ENCODE measurements at regions not wholly inside any gene's neighbourhood (a gene's known extent, or its start where the extent isn't known, plus 50 kb on each side); places are given as distances from the start of the nearest gene placed in this dataset.

- Histone ChIP-seq H3K4me3 (no peak overlapping the region), H3K9me3 (replicated peaks in 1 of 3) (no peaks in the 10 kb centered on the region), H3K4me1 (replicated peaks in 1 of 2) (no peaks in the 10 kb centered on the region), H3K27ac (no peak overlapping the region), H3K27me3 (no peaks in the 10 kb centered on the region), H3K36me3 (replicated peaks in 1 of 2) (no peaks in the 10 kb centered on the region)
- intact Hi-C loops (cut with DNase I): no loop called here
- no peak for TF ChIP-seq POLR2A (IDR thresholded peaks at IDR 0.05)
- no peak for TF ChIP-seq CTCF (IDR thresholded peaks at IDR 0.05)
- no peak for DNase-seq
Observed at GRCh38 chr11:19661827-19662226, 50.8 kb upstream of the NAV2 start.

- H3K27ac ChIP-seq: no peak overlapping the region
- WGBS, 4 donors: 33 to 63% (median 49%) methylated on average over 3 to 5 of the region's 5 CpGs
Observed at GRCh38 chr11:19660076-19660475, 52.6 kb upstream of the NAV2 start.

GRCh38 chr11:19659529-19659928 is 53.1 kb upstream of the NAV2 start:
- DNase-seq: no peak
- Histone ChIP-seq H3K4me3 (no peak overlapping the region), H3K27ac (no peak overlapping the region), H3K27me3 (no peaks in the 10 kb centered on the region), H3K36me3 (replicated peaks in 1 of 2) (no peaks in the 10 kb centered on the region), H3K9me3 (replicated peaks in 1 of 3) (no peaks in the 10 kb centered on the region), H3K4me1 (replicated peaks in 1 of 2) (no peaks in the 10 kb centered on the region)
- intact Hi-C loops (cut with DNase I): no loop called here
- TF ChIP-seq CTCF (IDR thresholded peaks at IDR 0.05): no peak
- no peak for TF ChIP-seq POLR2A (IDR thresholded peaks at IDR 0.05)

More at GRCh38 chr11:19660076-19660475, 52.6 kb upstream of the NAV2 start:
- peak in 1 of 7 donors; percentile 10 for DNase-seq
- Histone ChIP-seq H3K4me1 (replicated peaks in 1 of 2) (no peaks in the 10 kb centered on the region), H3K4me3 (no peak overlapping the region), H3K36me3 (replicated peaks in 1 of 2) (no peaks in the 10 kb centered on the region), H3K9me3 (replicated peaks in 1 of 3) (no peaks in the 10 kb centered on the region), H3K27me3 (no peaks in the 10 kb centered on the region)
- intact Hi-C loops (cut with DNase I): no loop called here
- TF ChIP-seq POLR2A (IDR thresholded peaks at IDR 0.05): no peak
- TF ChIP-seq CTCF (IDR thresholded peaks at IDR 0.05): no peak

- TF ChIP-seq CTCF (IDR thresholded peaks at IDR 0.05): no peak
- Histone ChIP-seq H3K4me3 (no peak overlapping the region), H3K4me1 (replicated peaks in 1 of 2) (no peaks in the 10 kb centered on the region), H3K27ac (no peak overlapping the region), H3K27me3 (no peaks in the 10 kb centered on the region), H3K36me3 (replicated peaks in 1 of 2) (no peaks in the 10 kb centered on the region), H3K9me3 (replicated peaks in 1 of 3) (no peaks in the 10 kb centered on the region)
- DNase-seq: no peak
- 33 to 38% (median 36%) methylated on average over 2 of the region's 2 CpGs for WGBS, 4 donors
- intact Hi-C loops (cut with DNase I): no loop called here
Observed at GRCh38 chr11:19658344-19658743, 54.3 kb upstream of the NAV2 start.

Measured in adrenal gland (tissue), 9 donors.